GM12875 (cell line): ENCODE measurements at regions not wholly inside any gene's neighbourhood (a gene's known extent, or its start where the extent isn't known, plus 50 kb on each side); places are given as distances from the start of the nearest gene placed in this dataset.
"Not testable (repeated sequence)": the region's sequence is repeated elsewhere in the genome, so short reads cannot be mapped to it uniquely, and the experiment has no call there.

ENCODE experiments used
- H3K4me3 ChIP-seq: one replicate; pipeline ENCODE4 v1.5.1; 2011; ENCODE audit warnings: low read depth, low read length, control low read depth
- CTCF ChIP-seq: IDR thresholded peaks from 2 replicates; pipeline ENCODE4 v1.5.1; 2011; ENCODE audit warnings: low read depth, mild to moderate bottlenecking, control low read depth, inconsistent platforms, low read length, moderate library complexity, borderline replicate concordance; ENCODE audit not compliant: insufficient read depth

DNA sequence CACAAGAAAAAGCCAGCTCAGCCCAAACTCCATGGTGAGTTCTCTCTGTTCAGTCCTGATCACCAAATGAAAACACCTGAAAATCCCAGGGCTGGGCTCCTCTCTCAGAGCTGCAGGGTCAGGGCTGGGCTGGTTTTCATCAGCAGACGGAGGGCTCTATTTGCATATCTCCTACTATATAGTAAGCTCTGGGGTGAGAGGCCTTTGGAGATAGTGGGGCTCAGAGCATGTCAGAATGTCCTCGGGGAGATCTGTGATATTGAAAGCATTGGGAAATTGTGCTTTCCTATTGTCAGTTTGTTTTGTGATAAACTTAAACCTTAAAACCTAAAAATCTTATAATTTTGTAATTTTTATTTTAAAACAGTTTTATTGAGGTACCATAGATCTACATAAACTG lies 742.6 kb downstream of the TMEM121 start:
- H3K4me3 ChIP-seq = no peak overlapping the region

DNA sequence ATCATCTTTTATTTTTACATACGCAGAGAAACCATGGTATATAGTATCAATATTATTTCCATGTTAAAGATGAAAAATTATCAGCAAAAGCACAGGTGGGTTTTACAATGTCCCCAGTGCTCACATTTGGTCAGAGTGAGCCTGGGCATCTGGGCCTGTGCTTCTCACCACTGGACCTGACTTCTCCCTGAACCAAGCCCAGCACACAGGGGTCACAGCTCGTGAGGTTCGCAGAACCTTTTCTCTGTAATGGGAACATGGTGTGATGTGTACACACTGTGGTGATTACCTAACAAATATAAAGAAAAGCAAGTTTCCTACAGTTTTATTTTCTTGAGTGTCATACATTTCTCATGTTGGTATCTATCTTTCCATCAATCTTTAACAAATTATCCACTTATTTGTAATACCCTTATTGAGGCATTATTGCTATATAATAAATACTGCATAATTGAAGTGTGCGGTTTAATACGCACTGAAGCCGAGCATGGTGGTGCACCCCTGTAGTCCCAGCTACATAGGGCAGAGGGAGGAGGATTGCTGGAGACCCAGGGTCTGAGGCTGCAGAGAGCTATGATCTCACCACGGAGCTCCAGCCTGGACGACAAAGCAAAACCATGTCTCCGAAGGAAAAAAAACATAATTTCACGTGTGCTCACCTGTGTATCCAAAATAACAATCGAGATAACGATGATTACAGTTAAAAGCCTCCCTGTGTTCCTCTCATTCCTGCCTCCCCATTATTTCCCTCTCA lies 743.2 kb downstream of the TMEM121 start:
- no peak for TF ChIP-seq CTCF

More for the DNA sequence above, 742.6 kb downstream of the TMEM121 start:
- no peak for TF ChIP-seq CTCF

GRCh38 chr14:106270476-106271121 lies 744.2 kb downstream of the TMEM121 start:
- H3K4me3 ChIP-seq = not testable (repeated sequence)

More for the DNA sequence above, 743.2 kb downstream of the TMEM121 start:
- H3K4me3 ChIP-seq = no peak overlapping the region

DNA sequence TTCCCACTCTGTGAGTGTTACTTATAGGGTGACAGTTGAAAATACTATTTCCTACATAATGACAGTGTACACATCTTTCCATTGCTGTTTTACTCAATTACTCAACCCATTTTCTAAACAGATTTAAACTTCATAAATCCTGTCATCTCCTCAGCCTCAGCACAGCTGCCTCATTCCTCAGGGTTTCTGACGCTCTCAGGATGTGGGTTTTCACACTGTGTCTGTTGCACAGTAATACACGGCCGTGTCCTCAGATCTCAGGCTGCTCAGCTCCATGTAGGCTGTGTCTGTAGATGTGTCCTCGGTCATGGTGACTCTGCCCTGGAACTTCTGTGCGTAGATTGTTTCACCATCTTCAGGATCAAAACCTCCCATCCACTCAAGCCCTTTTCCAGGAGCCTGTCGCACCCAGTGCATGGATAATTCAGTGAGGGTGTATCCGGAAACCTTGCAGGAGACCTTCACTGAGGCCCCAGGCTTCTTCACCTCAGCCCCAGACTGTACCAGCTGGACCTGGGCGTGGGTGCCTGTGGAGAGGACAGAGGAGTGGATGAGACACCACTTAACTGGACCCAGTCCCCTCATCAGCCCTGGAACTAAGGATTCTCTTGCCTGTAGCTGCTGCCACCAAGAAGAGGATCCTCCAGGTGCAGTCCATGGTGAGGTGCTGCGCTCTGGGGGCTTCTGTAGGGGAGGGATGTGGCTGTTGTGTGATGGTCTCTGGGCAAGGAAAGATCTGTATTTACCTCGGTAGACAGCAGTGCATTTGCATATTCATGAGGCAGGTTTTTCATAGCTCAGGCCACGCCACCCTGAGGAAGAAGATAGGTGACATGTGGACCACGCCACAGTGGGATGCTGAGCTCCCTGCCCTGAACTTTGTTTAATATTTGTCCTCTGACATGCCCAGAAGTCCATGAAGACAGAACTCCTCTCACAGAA lies 750.2 kb downstream of the TMEM121 start:
- TF ChIP-seq CTCF = no peak

GRCh38 chr14:106277503-106277902 lies 751.1 kb downstream of the TMEM121 start:
- peak; percentile 76 for TF ChIP-seq CTCF
- no peak overlapping the region for H3K4me3 ChIP-seq

More for the DNA sequence above, 750.2 kb downstream of the TMEM121 start:
- no peak overlapping the region for H3K4me3 ChIP-seq

GRCh38 chr14:106280876-106281275 lies 754.5 kb downstream of the TMEM121 start:
- H3K4me3 ChIP-seq = no peak overlapping the region
- no peak for TF ChIP-seq CTCF

- peak; percentile 52; the same call in 1 of the 2 replicates for TF ChIP-seq CTCF
- no peak overlapping the region for H3K4me3 ChIP-seq
Measured at GRCh38 chr14:106286697-106287290, 760.4 kb downstream of the TMEM121 start.
